ENCODE measurements at regions not wholly inside any gene's neighbourhood (a gene's known extent, or its start where the extent isn't known, plus 50 kb on each side); places are given as distances from the start of the nearest gene placed in this dataset.

DNA sequence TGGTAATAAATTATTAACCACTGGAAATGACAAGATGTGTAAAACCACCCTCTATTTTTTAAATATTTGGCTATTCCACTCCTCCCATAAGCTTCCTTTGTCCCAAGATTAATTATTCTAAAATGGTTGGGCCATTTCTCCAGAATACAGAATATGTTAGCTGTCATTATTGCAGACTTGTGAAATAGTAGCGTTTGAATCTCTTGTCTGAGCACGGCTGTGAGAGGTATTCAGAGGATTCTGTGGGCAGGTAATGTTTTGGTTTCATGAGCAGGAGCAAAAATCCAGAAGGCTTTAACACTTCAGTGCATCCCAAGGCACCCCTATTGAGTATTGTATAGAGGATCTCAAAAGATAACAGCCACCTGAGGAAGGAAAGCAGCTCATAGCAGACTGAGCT, 256.0 kb downstream of the UQCRFS1 start:
- TF ChIP-seq, protein P1, sequence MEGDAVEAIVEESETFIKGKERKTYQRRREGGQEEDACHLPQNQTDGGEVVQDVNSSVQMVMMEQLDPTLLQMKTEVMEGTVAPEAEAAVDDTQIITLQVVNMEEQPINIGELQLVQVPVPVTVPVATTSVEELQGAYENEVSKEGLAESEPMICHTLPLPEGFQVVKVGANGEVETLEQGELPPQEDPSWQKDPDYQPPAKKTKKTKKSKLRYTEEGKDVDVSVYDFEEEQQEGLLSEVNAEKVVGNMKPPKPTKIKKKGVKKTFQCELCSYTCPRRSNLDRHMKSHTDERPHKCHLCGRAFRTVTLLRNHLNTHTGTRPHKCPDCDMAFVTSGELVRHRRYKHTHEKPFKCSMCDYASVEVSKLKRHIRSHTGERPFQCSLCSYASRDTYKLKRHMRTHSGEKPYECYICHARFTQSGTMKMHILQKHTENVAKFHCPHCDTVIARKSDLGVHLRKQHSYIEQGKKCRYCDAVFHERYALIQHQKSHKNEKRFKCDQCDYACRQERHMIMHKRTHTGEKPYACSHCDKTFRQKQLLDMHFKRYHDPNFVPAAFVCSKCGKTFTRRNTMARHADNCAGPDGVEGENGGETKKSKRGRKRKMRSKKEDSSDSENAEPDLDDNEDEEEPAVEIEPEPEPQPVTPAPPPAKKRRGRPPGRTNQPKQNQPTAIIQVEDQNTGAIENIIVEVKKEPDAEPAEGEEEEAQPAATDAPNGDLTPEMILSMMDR (IDR thresholded peaks at IDR 0.05; ENCODE audit: insufficient read depth, low read depth, low read length, missing control alignments): no peak
- no peak overlapping the region for H3K4me3 ChIP-seq (ENCODE audit: low read length)
- no peak for DNase-seq (ENCODE audit: low read depth)

DNA sequence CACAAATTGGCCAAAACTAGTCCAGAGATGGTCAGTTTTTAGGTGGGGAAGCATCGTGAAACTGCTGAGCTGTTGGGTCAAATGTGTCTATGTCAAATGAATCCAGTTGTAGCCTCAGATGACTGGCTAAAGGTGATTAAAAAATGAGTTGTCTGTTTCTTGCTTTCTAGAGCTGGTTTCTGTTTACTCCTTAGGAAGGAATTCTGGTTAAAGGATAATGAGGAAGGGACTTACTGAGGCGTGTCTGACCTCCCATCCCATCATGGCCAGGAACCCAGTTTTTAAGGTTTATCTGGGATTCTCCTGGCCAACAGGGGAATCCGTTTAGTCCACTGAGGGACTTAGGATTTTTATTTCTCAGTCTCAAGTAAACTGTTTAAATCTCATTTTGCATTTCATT, 256.5 kb downstream of the UQCRFS1 start:
- H3K4me3 ChIP-seq (ENCODE audit: low read length): no peak overlapping the region
- TF ChIP-seq, protein P1 (IDR thresholded peaks at IDR 0.05; ENCODE audit: insufficient read depth, low read depth, low read length, missing control alignments): no peak
- no peak for DNase-seq (ENCODE audit: low read depth)

- DNase-seq (ENCODE audit: low read depth): no peak
- TF ChIP-seq, protein P1 (IDR thresholded peaks at IDR 0.05; ENCODE audit: insufficient read depth, low read depth, low read length, missing control alignments): no peak
- no peak overlapping the region for H3K4me3 ChIP-seq (ENCODE audit: low read length)
These were observed 263.4 kb downstream of the UQCRFS1 start for GRCh38 chr19:28949535-28949934.

DNA sequence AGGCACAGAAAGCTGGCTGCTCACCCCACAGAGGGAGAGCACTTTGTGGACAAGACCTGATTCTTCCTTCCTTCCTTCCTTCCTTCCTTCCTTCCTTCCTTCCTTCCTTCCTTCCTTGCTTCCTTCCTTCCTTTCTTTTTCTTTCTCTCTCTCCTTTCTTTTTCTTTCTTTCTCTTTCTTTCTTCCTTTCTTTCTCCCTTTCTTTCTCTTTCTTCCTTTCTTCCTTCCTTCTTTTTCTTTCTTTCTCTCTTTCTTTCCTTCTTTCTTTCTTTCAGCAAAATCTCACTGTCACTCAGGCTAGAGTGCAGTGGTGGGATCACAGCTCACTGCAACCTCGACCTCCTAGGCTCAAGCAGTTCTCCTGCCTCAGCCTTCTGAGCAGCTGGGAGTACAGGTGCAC, 263.9 kb downstream of the UQCRFS1 start:
- TF ChIP-seq, protein P1 (IDR thresholded peaks at IDR 0.05; ENCODE audit: insufficient read depth, low read depth, low read length, missing control alignments): no peak
- H3K4me3 ChIP-seq (ENCODE audit: low read length): no peak overlapping the region
- no peak for DNase-seq (ENCODE audit: low read depth)

- no peak overlapping the region for H3K4me3 ChIP-seq (ENCODE audit: low read length)
- DNase-seq (ENCODE audit: low read depth): no peak
- TF ChIP-seq, protein P1 (IDR thresholded peaks at IDR 0.05; ENCODE audit: insufficient read depth, low read depth, low read length, missing control alignments): no peak
These were observed 264.4 kb downstream of the UQCRFS1 start for GRCh38 chr19:28948566-28948965.

GRCh38 chr19:28948026-28948425, 264.9 kb downstream of the UQCRFS1 start:
- DNase-seq (ENCODE audit: low read depth): no peak
- H3K4me3 ChIP-seq (ENCODE audit: low read length): no peak overlapping the region
- TF ChIP-seq, protein P1 (IDR thresholded peaks at IDR 0.05; ENCODE audit: insufficient read depth, low read depth, low read length, missing control alignments): no peak

DNA sequence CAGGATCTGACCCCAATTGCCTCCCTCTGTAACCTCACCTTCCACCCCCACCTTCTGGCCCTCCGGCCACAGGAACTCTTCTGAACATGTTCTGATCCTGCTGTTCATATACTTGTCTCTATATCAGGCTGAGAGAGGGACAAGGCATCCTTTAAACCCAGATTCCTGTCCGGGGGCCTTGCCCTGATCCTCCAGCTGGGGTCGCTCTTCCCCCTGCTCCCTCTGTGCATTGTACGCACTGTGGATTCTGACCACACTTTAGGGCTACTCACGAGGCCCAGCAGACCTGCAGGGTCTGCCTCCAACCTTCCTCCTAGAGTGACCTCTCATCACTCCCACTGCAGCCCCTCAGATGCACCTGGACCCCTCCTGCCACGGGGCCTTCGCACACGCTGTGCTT, 269.3 kb downstream of the UQCRFS1 start:
- H3K4me3 ChIP-seq (ENCODE audit: low read length): no peak overlapping the region
- no peak for DNase-seq (ENCODE audit: low read depth)
- TF ChIP-seq, protein P1 (IDR thresholded peaks at IDR 0.05; ENCODE audit: insufficient read depth, low read depth, low read length, missing control alignments): no peak

Data from epithelial cell of esophagus (primary cell).